ENCODE measurements at regions not wholly inside any gene's neighbourhood (a gene's known extent, or its start where the extent isn't known, plus 50 kb on each side); places are given as distances from the start of the nearest gene placed in this dataset.
"Not testable (repeated sequence)": the region's sequence is repeated elsewhere in the genome, so short reads cannot be mapped to it uniquely, and the experiment has no call there.

DNA sequence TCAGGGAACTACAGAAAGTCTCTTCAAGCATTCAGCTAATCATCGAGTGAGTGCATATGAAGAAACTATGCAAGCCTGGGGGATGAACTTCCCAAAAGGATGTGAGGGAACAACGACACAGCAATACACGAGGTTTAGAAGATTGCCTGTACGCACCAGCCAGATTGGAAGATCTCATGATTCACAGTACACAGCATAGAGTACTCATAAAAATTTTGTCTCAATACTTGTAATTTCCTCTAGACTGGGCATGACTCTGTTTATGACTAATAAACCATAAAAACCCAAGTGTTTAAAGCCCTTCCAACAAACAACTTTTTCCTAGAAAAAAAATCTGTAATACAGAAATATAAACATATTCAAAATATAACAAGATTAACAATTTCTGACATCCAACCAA, 279.7 kb downstream of the KCNJ3 start:
- DNase-seq: peak; percentile 22 to 46 (median 23)

DNA sequence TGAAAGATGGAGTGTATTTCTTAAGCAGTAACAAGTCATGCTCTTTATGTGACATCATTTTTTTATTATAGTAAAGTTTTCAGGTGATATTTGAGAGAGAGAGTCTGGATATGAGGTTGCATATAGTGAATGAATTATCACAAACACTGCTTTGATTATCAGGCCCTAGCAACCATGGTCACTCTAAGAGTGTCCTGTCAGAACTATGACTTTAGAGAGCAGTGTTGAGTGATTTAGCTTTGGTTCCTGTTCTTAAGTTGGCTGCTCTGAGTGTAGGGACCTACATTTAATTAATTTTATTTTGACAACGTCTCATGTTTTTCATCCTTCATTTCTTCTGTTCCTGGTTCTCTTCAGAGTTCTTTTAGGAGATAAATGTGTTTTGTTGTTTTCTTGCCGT, 275.5 kb downstream of the KCNJ3 start:
- DNase-seq: no peak

DNA sequence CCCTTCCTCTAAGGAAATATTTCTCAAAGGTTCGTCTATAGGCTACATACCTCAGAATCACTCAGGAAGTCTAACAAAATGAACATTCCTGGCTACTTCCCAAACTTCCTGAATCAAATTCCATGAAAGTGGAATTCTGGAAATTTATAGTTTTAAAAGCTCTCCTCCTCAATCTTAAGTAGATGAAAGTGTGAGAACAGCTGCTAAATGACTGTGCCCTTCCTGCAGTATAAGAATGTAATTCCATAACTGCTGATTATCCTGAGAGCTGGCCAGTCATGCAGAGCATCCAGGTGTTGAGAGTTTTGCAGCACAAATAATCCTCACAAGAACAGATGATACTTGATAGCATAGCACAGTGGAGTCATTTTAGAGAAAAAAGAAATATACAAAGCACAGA, 265.0 kb downstream of the KCNJ3 start:
- no peak for DNase-seq

DNA sequence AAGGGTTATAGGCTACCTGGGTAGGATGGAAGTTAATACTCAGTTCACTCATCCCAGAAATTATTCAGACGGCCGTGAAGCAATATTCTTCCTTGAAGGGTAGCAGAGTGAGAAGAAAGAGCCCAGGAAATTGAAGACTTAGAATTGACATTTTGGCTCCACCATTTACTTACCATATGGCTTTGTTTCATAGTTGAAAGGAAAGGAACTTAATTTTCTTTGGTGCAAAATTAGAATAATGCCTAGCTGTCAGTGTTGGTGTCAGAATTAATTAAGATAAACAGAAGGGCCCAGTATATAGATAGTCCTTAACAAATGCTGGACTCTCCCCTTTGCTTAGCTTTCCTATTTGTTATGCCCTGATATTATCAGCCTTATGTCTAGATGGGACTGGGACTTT, 263.2 kb downstream of the KCNJ3 start:
- no peak for DNase-seq

GRCh38 chr2:154960802-154961583, 262.5 kb downstream of the KCNJ3 start:
- DNase-seq: no peak

- no peak for DNase-seq
Observed at GRCh38 chr2:154952346-154952980, 254.0 kb downstream of the KCNJ3 start.

DNA sequence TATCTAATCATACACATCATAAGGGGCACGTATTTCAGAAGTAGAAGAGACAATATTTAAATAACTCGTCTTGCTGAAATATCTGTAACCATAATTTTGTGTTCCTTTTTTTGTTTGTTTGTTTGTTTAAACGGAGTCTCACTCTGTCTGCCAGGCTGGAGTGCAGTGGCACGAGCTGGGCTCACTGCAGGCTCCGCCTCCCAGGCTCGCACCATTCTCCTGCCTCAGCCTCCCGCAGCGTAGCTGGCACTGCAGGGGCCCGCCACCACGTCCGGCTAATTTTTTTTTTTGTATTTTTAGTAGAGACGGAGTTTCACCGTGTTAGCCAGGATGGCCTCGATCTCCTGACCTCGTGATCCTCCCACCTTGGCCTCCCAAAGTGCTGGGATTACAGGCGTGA, 248.9 kb downstream of the KCNJ3 start:
- not testable (repeated sequence) for DNase-seq

DNA sequence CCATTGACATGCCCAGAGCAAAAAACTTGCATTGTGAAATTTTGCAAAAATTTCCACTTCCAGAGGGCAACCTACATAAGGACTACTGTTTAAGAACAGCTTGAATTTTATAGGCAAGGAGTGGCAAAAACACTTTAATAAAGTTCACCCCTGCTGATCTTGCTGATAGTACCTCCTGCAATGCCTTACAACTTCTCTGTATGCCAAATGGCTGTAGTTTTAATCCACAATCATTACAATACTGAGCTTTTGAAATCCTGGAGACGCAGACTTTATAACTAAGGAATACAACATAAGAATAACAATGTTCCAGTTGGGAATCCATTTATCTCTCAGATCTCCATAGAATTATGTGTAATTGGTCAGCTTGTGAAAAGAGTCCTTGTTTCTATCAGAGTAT, 247.5 kb downstream of the KCNJ3 start:
- DNase-seq: no peak

GRCh38 chr2:154941379-154941778, 242.9 kb downstream of the KCNJ3 start:
- no peak for DNase-seq

DNA sequence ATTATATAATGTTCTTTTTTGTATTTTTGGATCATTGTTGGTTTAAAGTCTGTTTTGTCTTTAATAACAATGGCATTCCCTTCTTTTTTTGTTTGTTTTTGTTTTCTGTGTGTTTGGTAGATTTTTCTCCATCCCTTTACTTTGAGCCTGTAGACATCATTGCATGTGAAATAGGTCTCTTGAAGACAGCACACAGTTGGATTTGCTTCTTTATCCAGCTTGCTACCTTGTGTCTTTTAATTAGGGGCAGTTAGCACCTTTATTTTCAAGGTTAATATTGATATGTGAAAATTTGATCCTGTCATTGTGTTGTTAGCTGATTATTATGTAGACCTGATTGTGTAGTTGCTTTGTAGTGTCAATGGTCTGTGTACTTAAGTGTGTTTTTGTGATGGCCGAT, 235.7 kb downstream of the KCNJ3 start:
- DNase-seq: no peak

- no peak for DNase-seq
Observed at GRCh38 chr2:154924531-154924930, 226.0 kb downstream of the KCNJ3 start.

GRCh38 chr2:154914561-154914960, 216.1 kb downstream of the KCNJ3 start:
- DNase-seq: peak; percentile 26 to 61 (median 52)

GRCh38 chr2:154912215-154912614, 213.7 kb downstream of the KCNJ3 start:
- no peak for DNase-seq

DNA sequence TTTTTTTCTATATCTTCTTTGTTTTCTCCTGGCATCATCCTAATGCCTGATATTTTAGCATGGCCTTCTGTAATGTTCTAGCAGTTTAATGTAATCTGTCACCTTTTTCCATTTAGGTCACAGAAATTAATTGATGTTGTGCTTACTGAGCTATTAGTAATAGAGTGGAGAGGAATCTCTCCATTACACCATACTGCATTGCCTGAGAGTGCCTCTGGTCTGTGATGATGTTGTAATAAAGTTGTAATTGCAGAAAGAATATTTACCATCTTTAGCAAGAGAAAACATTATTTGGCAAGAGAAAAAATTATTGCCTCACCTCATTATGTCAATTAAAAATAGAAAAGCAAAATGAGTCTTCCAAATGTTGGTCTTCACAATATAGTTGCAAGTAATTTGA, 213.2 kb downstream of the KCNJ3 start:
- peak in 1 of 3 donors; percentile 8 for DNase-seq

GRCh38 chr2:154910701-154911100, 212.2 kb downstream of the KCNJ3 start:
- DNase-seq: no peak

GRCh38 chr2:154908327-154908726, 209.8 kb downstream of the KCNJ3 start:
- no peak for DNase-seq
